ENCODE measurements at regions not wholly inside any gene's neighbourhood (a gene's known extent, or its start where the extent isn't known, plus 50 kb on each side); places are given as distances from the start of the nearest gene placed in this dataset.
"Not testable (repeated sequence)": the region's sequence is repeated elsewhere in the genome, so short reads cannot be mapped to it uniquely, and the experiment has no call there.

DNA sequence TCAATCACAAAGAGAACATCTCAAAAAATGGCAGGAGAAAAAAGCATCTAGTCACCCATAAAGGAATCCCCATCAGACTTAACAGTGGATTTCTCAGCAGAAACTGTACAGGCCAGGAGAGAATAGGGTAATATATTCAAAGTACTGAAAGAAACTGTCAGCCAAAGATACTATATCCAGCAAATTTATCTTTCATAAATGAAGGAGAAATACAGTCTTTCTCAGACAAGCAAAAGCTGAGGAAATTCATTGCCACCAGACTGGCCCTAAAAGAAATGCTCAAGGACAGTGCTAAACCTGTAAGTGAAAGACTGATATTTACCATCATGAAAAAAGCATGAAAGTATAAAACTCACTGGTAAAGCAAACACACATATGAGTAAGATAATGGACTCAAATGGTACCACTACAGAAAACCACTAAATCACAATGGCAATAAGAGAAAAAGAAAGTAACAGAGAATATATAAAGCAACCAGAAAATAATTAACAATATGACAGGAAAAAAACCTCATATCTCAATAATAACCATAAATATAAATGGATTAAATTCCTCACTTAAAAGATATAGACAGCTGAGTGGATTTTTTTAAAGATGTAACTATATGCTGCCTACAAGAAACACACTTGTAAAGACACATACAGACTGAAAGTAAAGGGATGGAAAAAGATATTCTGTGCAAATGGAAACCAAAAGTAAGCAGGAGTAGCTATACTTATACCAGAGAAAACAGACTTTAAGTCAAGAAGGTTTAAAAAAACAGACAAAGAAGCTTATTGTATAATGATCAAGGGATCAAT, 83.4 kb upstream of the STK39 start:
- Histone ChIP-seq H3K4me3 (ENCODE audit: insufficient read depth in 1 of 2, low read depth in 1 of 2, low read length in 2 of 2) (no peak overlapping the region), H3K23ac (ENCODE audit: low read length in 2 of 2) (no peak overlapping the region), H2BK15ac (ENCODE audit: low read depth, poor library complexity, severe bottlenecking) (no peak overlapping the region), H2AK5ac (ENCODE audit: low read length, severe bottlenecking) (no peak overlapping the region), H3K14ac (ENCODE audit: low read length in 2 of 2) (no peak overlapping the region), H3K36me3 (ENCODE audit: control insufficient read depth in 1 of 2, insufficient read depth in 2 of 2, low read depth in 1 of 2, low read length in 2 of 2) (no peaks in the 10 kb centered on the region), H3K4ac (ENCODE audit: low read depth in 1 of 2, low read length in 2 of 2) (no peak overlapping the region), H2BK120ac (ENCODE audit: low read depth, low read length) (no peak overlapping the region), H2BK12ac (ENCODE audit: low read length in 2 of 2) (no peak overlapping the region), H3K4me2 (ENCODE audit: low read length, poor library complexity, severe bottlenecking) (no peak overlapping the region), H2AFZ (ENCODE audit: low read depth, low read length) (no peak overlapping the region), H4K91ac (ENCODE audit: low read length) (no peak overlapping the region), H3K4me1 (ENCODE audit: control insufficient read depth, insufficient read depth, low read depth, low read length) (no peaks in the 10 kb centered on the region), H3K27me3 (ENCODE audit: control insufficient read depth in 1 of 2, insufficient read depth in 1 of 2, low read length in 2 of 2) (peaks cover 0 to 4% of the 10 kb centered on the region in 2 experiments), H4K8ac (ENCODE audit: low read length) (no peak overlapping the region), H3K18ac (ENCODE audit: low read depth in 1 of 2, low read length in 2 of 2) (no peak overlapping the region), H3K9ac (ENCODE audit: low read length) (no peak overlapping the region), H3K27ac (ENCODE audit: low read length, poor library complexity, severe bottlenecking) (no peak overlapping the region), H3K79me1 (replicated peaks; ENCODE audit: low read length, poor library complexity, severe bottlenecking) (no peaks in the 10 kb centered on the region), H3K9me3 (ENCODE audit: control insufficient read depth, low read length) (peaks cover 38% of the 10 kb centered on the region), H2BK5ac (ENCODE audit: low read depth, low read length, poor library complexity, severe bottlenecking) (no peak overlapping the region)
- no peak for DNase-seq

DNA sequence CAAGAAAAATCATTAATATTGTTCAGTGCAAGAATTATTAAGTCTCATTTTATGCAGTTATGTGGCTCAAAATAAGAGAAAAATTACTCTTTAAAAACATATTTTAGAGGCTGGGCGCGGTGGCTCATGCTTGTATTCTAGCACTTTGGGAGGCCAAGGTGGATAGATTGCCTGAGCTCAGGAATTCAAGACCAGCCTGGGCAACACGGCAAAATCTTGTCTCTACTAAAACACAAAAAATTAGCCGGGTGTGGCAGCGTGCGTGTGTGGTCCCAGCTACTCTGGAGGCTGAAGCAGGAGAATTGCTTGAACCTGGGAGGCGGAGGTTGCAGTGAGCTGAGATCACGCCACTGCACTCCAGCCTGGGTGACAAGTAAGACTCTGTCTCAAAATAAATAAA, 87.9 kb upstream of the STK39 start:
- H2AK5ac ChIP-seq (ENCODE audit: low read length, severe bottlenecking); H2BK12ac ChIP-seq (ENCODE audit: low read length in 2 of 2); H3K4me1 ChIP-seq (ENCODE audit: control insufficient read depth, insufficient read depth, low read depth, low read length); H4K8ac ChIP-seq (ENCODE audit: low read length); H3K14ac ChIP-seq (ENCODE audit: low read length in 2 of 2); H2BK5ac ChIP-seq (ENCODE audit: low read depth, low read length, poor library complexity, severe bottlenecking); H3K79me1 ChIP-seq (replicated peaks; ENCODE audit: low read length, poor library complexity, severe bottlenecking); H3K4ac ChIP-seq (ENCODE audit: low read depth in 1 of 2, low read length in 2 of 2); H3K9ac ChIP-seq (ENCODE audit: low read length); H4K91ac ChIP-seq (ENCODE audit: low read length); H2BK120ac ChIP-seq (ENCODE audit: low read depth, low read length); H3K27me3 ChIP-seq (ENCODE audit: control insufficient read depth in 1 of 2, insufficient read depth in 1 of 2, low read length in 2 of 2); H3K23ac ChIP-seq (ENCODE audit: low read length in 2 of 2); H3K36me3 ChIP-seq (ENCODE audit: control insufficient read depth in 1 of 2, insufficient read depth in 2 of 2, low read depth in 1 of 2, low read length in 2 of 2); H3K4me3 ChIP-seq (ENCODE audit: insufficient read depth in 1 of 2, low read depth in 1 of 2, low read length in 2 of 2); H2AFZ ChIP-seq (ENCODE audit: low read depth, low read length); H3K4me2 ChIP-seq (ENCODE audit: low read length, poor library complexity, severe bottlenecking); DNase-seq; H3K18ac ChIP-seq (ENCODE audit: low read depth in 1 of 2, low read length in 2 of 2); H2BK15ac ChIP-seq (ENCODE audit: low read depth, poor library complexity, severe bottlenecking); H3K27ac ChIP-seq (ENCODE audit: low read length, poor library complexity, severe bottlenecking): not testable (repeated sequence)
- peaks cover 16% of the 10 kb centered on the region for H3K9me3 ChIP-seq (ENCODE audit: control insufficient read depth, low read length)
- WGBS, result 91% methylated on average over 6 of the region's 8 CpGs

DNA sequence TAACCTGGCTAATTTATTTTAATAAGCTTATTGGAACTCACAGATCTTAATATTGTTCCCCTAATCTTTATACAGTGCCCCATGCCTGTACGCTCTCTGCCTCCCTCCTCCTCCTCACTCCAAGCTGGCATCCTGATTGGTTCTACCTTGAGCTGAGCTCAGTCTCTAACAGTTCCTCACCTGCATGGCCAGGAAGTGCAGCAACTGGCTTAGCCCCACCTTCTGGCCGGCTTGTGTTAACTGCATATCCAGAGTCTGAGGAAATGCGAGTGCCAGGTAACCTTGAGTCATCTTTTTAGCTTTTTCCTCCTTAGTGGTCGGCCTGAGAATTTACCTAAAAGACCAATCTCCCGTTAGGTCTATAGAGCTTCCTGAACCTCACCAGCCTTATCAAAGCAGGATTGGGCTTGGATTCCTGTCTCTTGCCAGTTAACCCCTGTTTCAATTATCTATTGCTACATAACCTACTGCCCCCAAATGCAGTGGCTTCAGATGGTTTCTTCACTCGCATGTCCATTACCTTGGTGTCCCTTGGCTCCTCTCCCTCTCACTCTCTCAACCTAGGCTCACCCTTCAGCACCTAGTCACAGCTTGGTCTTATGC, 89.5 kb upstream of the STK39 start:
- Histone ChIP-seq H4K8ac (ENCODE audit: low read length) (no peak overlapping the region), H3K9ac (ENCODE audit: low read length) (no peak overlapping the region), H3K36me3 (ENCODE audit: control insufficient read depth in 1 of 2, insufficient read depth in 2 of 2, low read depth in 1 of 2, low read length in 2 of 2) (no peaks in the 10 kb centered on the region), H2AFZ (ENCODE audit: low read depth, low read length) (no peak overlapping the region), H3K4ac (ENCODE audit: low read depth in 1 of 2, low read length in 2 of 2) (no peak overlapping the region), H3K4me1 (ENCODE audit: control insufficient read depth, insufficient read depth, low read depth, low read length) (no peaks in the 10 kb centered on the region), H3K18ac (ENCODE audit: low read depth in 1 of 2, low read length in 2 of 2) (no peak overlapping the region), H3K27ac (ENCODE audit: low read length, poor library complexity, severe bottlenecking) (no peak overlapping the region), H2AK5ac (ENCODE audit: low read length, severe bottlenecking) (no peak overlapping the region), H3K4me2 (ENCODE audit: low read length, poor library complexity, severe bottlenecking) (no peak overlapping the region), H3K79me1 (replicated peaks; ENCODE audit: low read length, poor library complexity, severe bottlenecking) (no peaks in the 10 kb centered on the region), H2BK12ac (ENCODE audit: low read length in 2 of 2) (no peak overlapping the region), H3K9me3 (ENCODE audit: control insufficient read depth, low read length) (peaks cover 12% of the 10 kb centered on the region), H2BK15ac (ENCODE audit: low read depth, poor library complexity, severe bottlenecking) (no peak overlapping the region), H3K23ac (ENCODE audit: low read length in 2 of 2) (no peak overlapping the region), H3K14ac (ENCODE audit: low read length in 2 of 2) (no peak overlapping the region), H2BK120ac (ENCODE audit: low read depth, low read length) (no peak overlapping the region), H2BK5ac (ENCODE audit: low read depth, low read length, poor library complexity, severe bottlenecking) (no peak overlapping the region), H4K91ac (ENCODE audit: low read length) (no peak overlapping the region), H3K4me3 (ENCODE audit: insufficient read depth in 1 of 2, low read depth in 1 of 2, low read length in 2 of 2) (no peak overlapping the region), H3K27me3 (ENCODE audit: control insufficient read depth in 1 of 2, insufficient read depth in 1 of 2, low read length in 2 of 2) (no peaks in the 10 kb centered on the region)
- WGBS, result 62% methylated on average over 5 of the region's 6 CpGs
- DNase-seq, result no peak

DNA sequence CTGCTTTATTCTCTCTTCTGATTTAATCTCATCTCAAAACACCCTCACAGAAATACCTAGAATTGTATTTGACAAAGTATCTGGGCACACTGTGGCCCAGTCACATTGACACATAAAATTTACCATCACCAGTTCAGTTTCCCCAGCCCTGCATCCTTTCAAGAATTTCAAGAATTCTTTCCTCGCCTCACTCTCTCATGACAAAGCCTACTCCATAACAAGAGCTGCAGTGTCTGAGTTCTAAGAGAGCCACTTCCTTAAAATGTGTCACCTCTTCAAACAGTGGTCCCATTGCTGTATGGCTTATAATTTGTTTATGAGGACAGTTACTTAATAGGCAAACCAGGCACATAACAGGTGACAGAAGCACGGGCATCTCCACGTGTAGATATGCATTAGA, 90.9 kb upstream of the STK39 start:
- H3K79me1 ChIP-seq (replicated peaks; ENCODE audit: low read length, poor library complexity, severe bottlenecking), result no peaks in the 10 kb centered on the region
- no peak overlapping the region for H3K4ac ChIP-seq (ENCODE audit: low read depth in 1 of 2, low read length in 2 of 2)
- no peak overlapping the region for H2BK12ac ChIP-seq (ENCODE audit: low read length in 2 of 2)
- H2BK120ac ChIP-seq (ENCODE audit: low read depth, low read length), result no peak overlapping the region
- H2BK15ac ChIP-seq (ENCODE audit: low read depth, poor library complexity, severe bottlenecking), result no peak overlapping the region
- no peaks in the 10 kb centered on the region for H3K27me3 ChIP-seq (ENCODE audit: control insufficient read depth in 1 of 2, insufficient read depth in 1 of 2, low read length in 2 of 2)
- H4K8ac ChIP-seq (ENCODE audit: low read length), result no peak overlapping the region
- H3K9ac ChIP-seq (ENCODE audit: low read length), result no peak overlapping the region
- no peaks in the 10 kb centered on the region for H3K4me1 ChIP-seq (ENCODE audit: control insufficient read depth, insufficient read depth, low read depth, low read length)
- DNase-seq, result no peak
- WGBS, result 62% methylated on average over 2 of the region's 3 CpGs
- no peak overlapping the region for H2AFZ ChIP-seq (ENCODE audit: low read depth, low read length)
- no peak overlapping the region for H2AK5ac ChIP-seq (ENCODE audit: low read length, severe bottlenecking)
- H3K4me3 ChIP-seq (ENCODE audit: insufficient read depth in 1 of 2, low read depth in 1 of 2, low read length in 2 of 2), result no peak overlapping the region
- H3K18ac ChIP-seq (ENCODE audit: low read depth in 1 of 2, low read length in 2 of 2), result no peak overlapping the region
- H3K27ac ChIP-seq (ENCODE audit: low read length, poor library complexity, severe bottlenecking), result no peak overlapping the region
- H3K9me3 ChIP-seq (ENCODE audit: control insufficient read depth, low read length), result peaks cover 4% of the 10 kb centered on the region
- H3K36me3 ChIP-seq (ENCODE audit: control insufficient read depth in 1 of 2, insufficient read depth in 2 of 2, low read depth in 1 of 2, low read length in 2 of 2), result no peaks in the 10 kb centered on the region
- H2BK5ac ChIP-seq (ENCODE audit: low read depth, low read length, poor library complexity, severe bottlenecking), result no peak overlapping the region
- no peak overlapping the region for H3K14ac ChIP-seq (ENCODE audit: low read length in 2 of 2)
- no peak overlapping the region for H3K4me2 ChIP-seq (ENCODE audit: low read length, poor library complexity, severe bottlenecking)
- H3K23ac ChIP-seq (ENCODE audit: low read length in 2 of 2), result no peak overlapping the region
- no peak overlapping the region for H4K91ac ChIP-seq (ENCODE audit: low read length)
